ENCODE measurements at regions not wholly inside any gene's neighbourhood (a gene's known extent, or its start where the extent isn't known, plus 50 kb on each side); places are given as distances from the start of the nearest gene placed in this dataset.
"Not testable (repeated sequence)": the region's sequence is repeated elsewhere in the genome, so short reads cannot be mapped to it uniquely, and the experiment has no call there.

DNA sequence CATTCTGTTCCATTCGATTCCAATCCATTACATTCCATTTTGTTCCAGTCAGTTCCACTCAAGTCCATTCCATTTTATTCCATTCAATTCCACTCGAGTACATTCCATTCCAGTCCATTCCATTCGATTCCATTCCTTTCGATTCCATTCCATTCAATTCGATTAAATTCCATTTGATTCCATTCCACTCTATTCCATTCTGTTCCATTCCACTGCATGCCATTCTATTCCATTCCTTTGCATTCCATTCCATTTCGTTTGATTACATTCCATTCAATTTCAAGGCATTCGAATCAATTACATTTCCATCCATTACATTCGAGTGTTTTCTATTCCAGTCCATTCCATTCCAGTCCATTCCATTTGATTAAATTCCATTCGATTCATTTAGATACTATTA lies 2590.9 kb upstream of the TPTE start:
- TF ChIP-seq EZH2 (IDR thresholded peaks at IDR 0.05; ENCODE audit: borderline replicate concordance, low read length); CTCF (conservative IDR thresholded peaks at IDR 0.05 in 1 of 2, IDR thresholded peaks at IDR 0.05 in 1 of 2; ENCODE audit: extremely low read depth in 1 of 2, insufficient read depth in 1 of 2, low read depth in 1 of 2, low read length in 2 of 2): not testable (repeated sequence)

All from mammary epithelial cell (primary cell).